IMR-90 (cell line): ENCODE measurements at regions not wholly inside any gene's neighbourhood (a gene's known extent, or its start where the extent isn't known, plus 50 kb on each side); places are given as distances from the start of the nearest gene placed in this dataset.

Experiments used
- ATAC-seq: fragments of 200-7000 bp; cut with Tn5 transposase; 2 replicates; pipeline ENCODE4 v1.9.1; 2020; ENCODE audit warnings: low read depth, mild to moderate bottlenecking, moderate library complexity
- BruUV-seq: library from RNA; stranded (reverse); fragments of 400-500 nt; replicated peaks from 2 replicates; lab custom pipeline; 2021; lab: Mats Ljungman, UMichigan
- CTCF ChIA-PET: fragments of 300-600 bp; formaldehyde crosslinking; extraction: SDS; loops from one replicate; lab custom pipeline; 2021; ENCODE audit warnings: antibody characterized with exemption; lab: Yijun Ruan, JAX
- POLR2A ChIA-PET: fragments of 300-600 bp; sonication (Branson Sonifier 250); formaldehyde crosslinking; loops from one replicate; lab custom pipeline; 2022; ENCODE audit warnings: antibody characterized with exemption; ENCODE audit not compliant: unreplicated experiment; lab: Charles Lee
- DNase-seq: peaks from one replicate; pipeline ENCODE4 v3.0.0; 2013
- H2AFZ ChIP-seq: replicated peaks from 2 replicates; pipeline ENCODE3; 2013; ENCODE audit warnings: low read length, mild to moderate bottlenecking; ENCODE audit not compliant: poor library complexity
- H2AK5ac ChIP-seq: 2 replicates; pipeline ENCODE4 v1.6.1; 2013; ENCODE audit warnings: low read depth, low read length, inconsistent platforms
- H2AK9ac ChIP-seq: replicated peaks from 2 replicates; pipeline ENCODE3; 2013; ENCODE audit warnings: mild to moderate bottlenecking, low read depth, low read length, moderate library complexity; ENCODE audit not compliant: poor library complexity
- H2BK120ac ChIP-seq: 2 replicates; pipeline ENCODE4 v1.6.1; 2013; ENCODE audit warnings: low read depth, low read length, inconsistent platforms
- H2BK15ac ChIP-seq: 3 replicates; pipeline ENCODE4 v1.6.1; 2013; ENCODE audit warnings: low read depth, low read length, inconsistent platforms
- H2BK20ac ChIP-seq: 2 replicates; pipeline ENCODE4 v1.6.1; 2013; ENCODE audit warnings: low read depth, mild to moderate bottlenecking, inconsistent platforms, low read length, moderate library complexity
- H2BK5ac ChIP-seq: 2 replicates; pipeline ENCODE4 v1.6.1; 2013; ENCODE audit warnings: mild to moderate bottlenecking, low read depth, low read length, inconsistent platforms; ENCODE audit not compliant: poor library complexity, severe bottlenecking
- H3K14ac ChIP-seq: replicated peaks from 2 replicates; pipeline ENCODE4 v1.6.1; 2013; ENCODE audit warnings: low read depth, low read length, inconsistent platforms
- H3K18ac ChIP-seq: 2 replicates; pipeline ENCODE4 v1.6.1; 2013; ENCODE audit warnings: low read depth, low read length, control low read depth
- H3K23ac ChIP-seq: 2 replicates; pipeline ENCODE4 v1.6.1; 2013; ENCODE audit warnings: low read depth, low read length, inconsistent platforms
- H3K27ac ChIP-seq: 2 replicates; pipeline ENCODE4 v1.5.1; 2013; ENCODE audit warnings: mild to moderate bottlenecking, control low read depth, low read length; ENCODE audit not compliant: insufficient read depth
- H3K27me3 ChIP-seq: 2 replicates; pipeline ENCODE4 v1.6.1; 2013; ENCODE audit warnings: low read length; ENCODE audit not compliant: control insufficient read depth, insufficient read depth
- H3K36me3 ChIP-seq: 2 replicates; pipeline ENCODE4 v1.6.1; 2013; ENCODE audit warnings: low read length, mixed read lengths; ENCODE audit not compliant: control insufficient read depth, insufficient read depth
- H3K4ac ChIP-seq: 2 replicates; pipeline ENCODE4 v1.6.1; 2013; ENCODE audit warnings: low read depth, low read length, inconsistent platforms
- H3K4me1 ChIP-seq: 2 replicates; pipeline ENCODE4 v1.6.1; 2013; ENCODE audit warnings: low read length, mixed read lengths; ENCODE audit not compliant: control insufficient read depth, insufficient read depth
- H3K4me2 ChIP-seq: 2 replicates; pipeline ENCODE4 v1.6.1; 2013; ENCODE audit warnings: low read depth, mild to moderate bottlenecking, control low read depth, low read length, moderate library complexity
- H3K4me3 ChIP-seq: 2 replicates; pipeline ENCODE4 v1.5.1; 2013; ENCODE audit warnings: low read depth, mild to moderate bottlenecking, control low read depth, low read length, moderate library complexity; ENCODE audit not compliant: insufficient read depth
- H3K56ac ChIP-seq: 2 replicates; pipeline ENCODE4 v1.6.1; 2013; ENCODE audit warnings: low read length, inconsistent platforms; ENCODE audit not compliant: insufficient read depth; ENCODE audit errors: extremely low read depth
- H3K79me1 ChIP-seq, 2 experiments: 2 replicates each; pipeline ENCODE4 v1.6.1; 2013; ENCODE audit warnings: low read length in 2 of 2, inconsistent platforms in 1 of 2, low read depth in 1 of 2
- H3K9ac ChIP-seq: 2 replicates; pipeline ENCODE4 v1.6.1; 2013; ENCODE audit warnings: low read depth, low read length, control low read depth
- H3K9me1 ChIP-seq: 2 replicates; pipeline ENCODE4 v1.6.1; 2013; ENCODE audit warnings: low read length, inconsistent platforms; ENCODE audit not compliant: insufficient read depth
- H3K9me3 ChIP-seq: 2 replicates; pipeline ENCODE4 v1.6.1; 2013; ENCODE audit warnings: low read length; ENCODE audit not compliant: control insufficient read depth, insufficient read depth
- H4K20me1 ChIP-seq: 2 replicates; pipeline ENCODE4 v1.6.1; 2013; ENCODE audit warnings: low read length, inconsistent platforms; ENCODE audit not compliant: insufficient read depth
- H4K5ac ChIP-seq: 2 replicates; pipeline ENCODE4 v1.6.1; 2013; ENCODE audit warnings: mild to moderate bottlenecking, low read depth, low read length, control low read depth
- H4K8ac ChIP-seq, 2 experiments: 2 replicates each; pipeline ENCODE4 v1.6.1; 2013; ENCODE audit warnings: low read depth in 2 of 2, low read length in 2 of 2, control low read depth in 1 of 2, inconsistent platforms in 1 of 2
- H4K91ac ChIP-seq: 2 replicates; pipeline ENCODE4 v1.6.1; 2013; ENCODE audit warnings: low read depth, low read length, inconsistent platforms; ENCODE audit not compliant: insufficient read depth
- BHLHE40 ChIP-seq: fragments of 150-350 bp; IDR thresholded peaks from 2 replicates; pipeline ENCODE4 v1.6.1; 2016; ENCODE audit warnings: mild to moderate bottlenecking, low read depth, low read length
- CEBPB ChIP-seq: IDR thresholded peaks from 2 replicates; pipeline ENCODE4 v1.6.1; 2012; ENCODE audit warnings: low read depth, low read length, improper control_type of control experiment
- ELK1 ChIP-seq: fragments of 150-350 bp; IDR thresholded peaks from 2 replicates; pipeline ENCODE4 v1.6.1; 2016; ENCODE audit warnings: low read depth, mild to moderate bottlenecking, low read length, moderate library complexity, borderline replicate concordance
- MAFK ChIP-seq: IDR thresholded peaks from 2 replicates; pipeline ENCODE4 v1.6.1; 2012; ENCODE audit warnings: low read depth, low read length, improper control_type of control experiment
- MAZ ChIP-seq: IDR thresholded peaks from 2 replicates; pipeline ENCODE4 v1.6.1; 2012; ENCODE audit warnings: low read depth, mild to moderate bottlenecking, low read length, improper control_type of control experiment, moderate library complexity, borderline replicate concordance
- NFE2L2 ChIP-seq: fragments of 150-350 bp; IDR thresholded peaks from 2 replicates; pipeline ENCODE4 v1.6.1; 2016; ENCODE audit warnings: low read depth, mild to moderate bottlenecking, low read length
- POLR2A ChIP-seq: IDR thresholded peaks from 2 replicates; pipeline ENCODE4 v1.6.1; 2012; ENCODE audit warnings: mild to moderate bottlenecking, low read depth, low read length
- RCOR1 ChIP-seq: IDR thresholded peaks from 2 replicates; pipeline ENCODE4 v1.6.1; 2012; ENCODE audit warnings: mild to moderate bottlenecking, low read length, improper control_type of control experiment; ENCODE audit not compliant: insufficient replicate concordance
- RFX5 ChIP-seq: IDR thresholded peaks from 2 replicates; pipeline ENCODE4 v1.8.0; 2012; ENCODE audit warnings: low read depth, mild to moderate bottlenecking, low read length, moderate library complexity
- WGBS, 2 experiments: methylation state at CpG; one replicate each; pipeline versions ENCODE4 v1.1.5 to v1.1.7; 2013; ENCODE audit warnings: missing lambda C conversion rate in 2 of 2; ENCODE audit not compliant: insufficient read length in 1 of 2; ENCODE audit errors: extremely low coverage in 2 of 2; 5-methylcytosine and 5-hydroxymethylcytosine counted together
- dilution Hi-C: fragments of 300-500 bp; cut with HindIII; formaldehyde crosslinking; loops from one replicate; pipeline ENCODE4 v1.14.3; 2018; ENCODE audit warnings: low sequenced_read_pairs; ENCODE audit not compliant: unreplicated experiment
- in situ Hi-C: fragments of 300-500 bp; cut with MboI; formaldehyde crosslinking; loops from 3 replicates; pipeline ENCODE4 v1.14.3; 2019; ENCODE audit warnings: low sequenced_read_pairs, inconsistent platforms, mixed read lengths
- intact Hi-C: fragments of 100-400 bp; cut with micrococcal nuclease; formaldehyde crosslinking; loops from 2 replicates; pipeline ENCODE4 v1.10.0; 2022

- TF ChIP-seq RCOR1 (no peak), MAZ (no peak), MAFK (no peak), RFX5 (no peak), ELK1 (no peak), CEBPB (no peak), BHLHE40 (no peak), NFE2L2 (no peak), POLR2A (no peak)
- H3K4me1 ChIP-seq: no peaks in the 10 kb centered on the region
- H2AK5ac ChIP-seq: no peak overlapping the region
- H4K91ac ChIP-seq: no peak overlapping the region
- H3K14ac ChIP-seq: no peak overlapping the region
- H4K5ac ChIP-seq: no peak overlapping the region
- no peak overlapping the region for H3K56ac ChIP-seq
- no peak overlapping the region for H3K4ac ChIP-seq
- no peak overlapping the region for H3K27ac ChIP-seq
- no peak overlapping the region for H2BK20ac ChIP-seq
- no peak overlapping the region for H2AFZ ChIP-seq
- no peaks in the 10 kb centered on the region for H3K9me1 ChIP-seq
- no peaks in the 10 kb centered on the region for H3K36me3 ChIP-seq
- H3K4me3 ChIP-seq: no peak overlapping the region
- ATAC-seq: no peak
- H3K18ac ChIP-seq: no peak overlapping the region
- intact Hi-C loops (no loop called here), in situ Hi-C loops (no loop called here), dilution Hi-C loops (no loop called here)
- no peak overlapping the region for H2AK9ac ChIP-seq
- H3K4me2 ChIP-seq: no peak overlapping the region
- no peaks in the 10 kb centered on the region for H3K27me3 ChIP-seq
- no peaks in the 10 kb centered on the region for H4K20me1 ChIP-seq
- no CpG with 5 or more reads among the region's 1 CpG for WGBS, 2 experiments
- no peak overlapping the region for H2BK120ac ChIP-seq
- ChIA-PET CTCF (no interaction called here), POLR2A (no interaction called here)
- no TSS peak for BruUV-seq
- H4K8ac ChIP-seq: no peak overlapping the region
- no peak overlapping the region for H2BK5ac ChIP-seq
- no peak overlapping the region for H3K9ac ChIP-seq
- no peak overlapping the region for H3K23ac ChIP-seq
- H3K9me3 ChIP-seq: peaks cover 3% of the 10 kb centered on the region; the same call in 1 of the 2 replicates
- H2BK15ac ChIP-seq: no peak overlapping the region
- H3K79me1 ChIP-seq: no peaks in the 10 kb centered on the region
- no peak for DNase-seq
Measured at GRCh38 chr3:40660554-40660953, 135.8 kb downstream of the ZNF621 start.
